SH-SY5Y (cell line): ENCODE measurements at regions not wholly inside any gene's neighbourhood (a gene's known extent, or its start where the extent isn't known, plus 50 kb on each side); places are given as distances from the start of the nearest gene placed in this dataset.

Experiments
- GATA2 ChIP-seq: IDR thresholded peaks from 2 replicates; pipeline ENCODE4 v1.6.1; 2011; ENCODE audit warnings: mild to moderate bottlenecking, low read depth, low read length
- GATA3 ChIP-seq: IDR thresholded peaks from 2 replicates; pipeline ENCODE4 v1.6.1; 2011; ENCODE audit warnings: low read depth, mild to moderate bottlenecking, low read length, moderate library complexity

DNA sequence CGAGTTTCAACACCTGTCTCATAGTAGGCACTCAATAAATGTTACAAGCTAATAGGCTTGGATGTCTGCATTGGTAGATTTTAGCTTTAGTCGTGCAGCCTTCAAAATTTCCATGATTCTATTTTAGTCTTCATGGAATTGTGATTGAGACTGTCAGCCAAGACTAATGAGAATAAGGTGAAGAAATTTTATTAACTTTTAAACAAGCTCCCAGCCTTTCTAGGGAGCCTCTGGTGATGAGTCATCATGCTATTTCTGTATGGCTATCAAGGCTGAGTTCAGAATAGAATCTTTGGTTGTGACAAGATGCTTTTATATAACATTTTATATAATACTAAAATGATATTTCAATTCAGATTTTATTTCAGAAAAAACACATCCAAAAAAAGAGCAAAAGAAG lies 685.8 kb downstream of the GABRG1 start:
- no peak for TF ChIP-seq GATA2

DNA sequence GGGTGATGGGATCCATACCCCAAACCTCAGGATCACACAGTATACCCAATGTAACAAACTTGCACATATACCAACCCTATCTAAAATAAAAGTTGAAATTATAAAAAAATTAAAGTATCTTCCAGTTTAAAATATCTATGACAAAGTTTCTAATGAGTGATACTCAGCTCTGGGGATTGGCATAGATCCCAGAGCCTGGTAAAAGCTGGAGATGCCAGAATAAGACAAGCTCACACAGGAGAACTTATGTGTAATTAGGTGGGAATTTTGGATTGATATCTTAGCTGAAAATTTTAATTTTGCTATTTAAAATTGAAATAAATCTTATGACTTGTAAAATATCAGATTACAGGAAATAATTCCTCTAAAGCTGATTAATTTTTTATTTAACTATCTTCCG lies 686.5 kb downstream of the GABRG1 start:
- TF ChIP-seq GATA2 (no peak), GATA3 (no peak)

DNA sequence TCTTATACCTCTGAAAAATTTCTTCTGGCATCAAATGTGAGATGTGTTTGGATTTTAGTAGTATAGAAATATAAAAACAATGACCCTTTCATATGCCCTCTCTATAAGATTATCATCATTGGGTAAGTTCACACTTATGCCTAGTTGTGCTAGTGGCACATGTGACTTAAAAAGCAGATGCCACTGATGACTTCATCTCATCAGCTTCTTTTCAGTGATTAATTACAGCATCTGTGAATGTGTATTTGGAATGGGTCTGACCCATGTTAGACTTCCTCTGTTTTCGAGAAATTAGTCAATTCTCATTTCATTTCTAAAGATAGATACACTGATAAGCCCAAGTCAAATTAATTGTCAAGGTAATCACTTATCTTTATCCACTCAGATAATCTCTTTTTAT lies 698.7 kb downstream of the GABRG1 start:
- no peak for TF ChIP-seq GATA3
- TF ChIP-seq GATA2 = no peak

DNA sequence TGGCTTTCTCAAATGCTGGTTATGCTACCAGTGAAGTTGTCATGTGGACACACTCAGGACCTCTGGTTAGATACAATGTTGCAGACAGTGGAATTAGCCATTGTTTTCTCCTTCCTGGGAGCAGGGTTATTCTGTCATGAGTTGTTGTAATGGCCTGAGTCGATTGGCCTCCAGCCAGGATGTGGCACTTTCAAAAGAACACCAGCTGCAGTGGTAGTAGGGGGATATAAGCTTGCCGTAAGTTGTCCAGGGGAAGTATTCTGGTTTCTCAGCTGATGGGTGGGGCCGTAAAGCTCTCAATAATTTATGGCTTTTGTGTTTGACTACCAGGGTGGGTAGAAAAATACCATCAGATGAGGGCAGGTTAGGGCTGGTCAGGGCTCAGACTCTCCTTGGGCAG lies 697.5 kb upstream of the GNPDA2 start:
- TF ChIP-seq GATA2 (no peak), GATA3 (no peak)

DNA sequence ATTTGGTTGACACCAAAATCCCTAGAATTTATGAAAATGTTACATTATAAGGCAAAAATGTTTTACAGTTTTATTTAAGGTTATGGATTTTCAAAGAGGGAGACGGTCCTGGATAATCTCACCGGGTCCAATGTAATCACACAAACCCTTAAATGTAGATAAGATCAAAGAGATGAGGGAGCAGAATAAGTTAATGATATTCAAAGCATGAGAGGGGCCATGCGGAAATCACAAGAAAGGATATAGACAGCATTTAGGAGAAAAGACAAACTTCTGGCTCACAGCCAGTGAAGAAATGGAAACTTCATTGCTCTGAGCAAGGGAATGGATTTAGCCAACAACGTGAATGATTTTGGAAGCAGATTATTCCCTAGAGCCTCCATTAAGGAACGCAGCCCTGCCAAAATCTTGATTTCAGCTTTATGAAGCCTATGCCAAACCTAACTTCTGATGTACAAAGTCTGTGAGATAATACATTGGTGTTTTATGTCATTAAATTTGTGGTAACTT lies 684.4 kb upstream of the GNPDA2 start:
- TF ChIP-seq GATA3 (no peak), GATA2 (no peak)

DNA sequence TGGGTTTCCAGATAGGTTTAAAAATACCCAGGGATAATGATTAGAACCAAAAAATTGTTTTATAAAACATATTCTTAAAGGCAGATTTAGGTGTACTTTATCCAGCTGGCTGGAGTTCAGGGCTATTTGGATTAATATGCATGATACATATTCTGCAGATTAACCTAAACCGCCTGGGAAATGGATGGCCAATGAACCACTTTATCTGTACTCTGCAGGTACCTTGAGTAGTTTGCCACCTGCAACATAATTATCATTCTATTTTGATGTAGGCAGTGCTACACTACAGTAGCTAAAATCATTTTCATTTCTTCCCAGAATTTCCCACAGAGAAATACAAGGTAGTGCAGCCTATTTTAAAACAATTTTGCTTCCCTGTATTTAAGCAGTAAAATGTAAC lies 683.2 kb upstream of the GNPDA2 start:
- TF ChIP-seq GATA3 (no peak), GATA2 (no peak)

DNA sequence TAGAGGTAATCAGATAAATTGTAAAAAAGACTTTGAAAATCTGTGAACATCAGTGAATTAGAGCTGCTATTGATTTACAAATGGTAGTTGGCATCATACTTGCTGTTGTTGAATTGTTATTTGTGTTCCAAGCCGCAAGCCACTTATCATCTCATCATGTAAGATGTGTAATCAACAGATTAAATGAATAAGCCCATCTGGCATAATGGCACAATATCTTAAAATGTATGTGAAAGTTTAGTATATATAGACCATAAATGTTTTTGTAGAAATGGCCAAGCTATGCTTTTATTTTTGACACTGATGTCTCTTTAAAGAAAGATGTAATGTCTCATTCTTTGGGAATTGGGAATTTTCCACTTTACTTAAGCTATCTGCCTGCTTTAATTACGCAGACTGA lies 682.6 kb upstream of the GNPDA2 start:
- TF ChIP-seq GATA2 (no peak), GATA3 (no peak)

DNA sequence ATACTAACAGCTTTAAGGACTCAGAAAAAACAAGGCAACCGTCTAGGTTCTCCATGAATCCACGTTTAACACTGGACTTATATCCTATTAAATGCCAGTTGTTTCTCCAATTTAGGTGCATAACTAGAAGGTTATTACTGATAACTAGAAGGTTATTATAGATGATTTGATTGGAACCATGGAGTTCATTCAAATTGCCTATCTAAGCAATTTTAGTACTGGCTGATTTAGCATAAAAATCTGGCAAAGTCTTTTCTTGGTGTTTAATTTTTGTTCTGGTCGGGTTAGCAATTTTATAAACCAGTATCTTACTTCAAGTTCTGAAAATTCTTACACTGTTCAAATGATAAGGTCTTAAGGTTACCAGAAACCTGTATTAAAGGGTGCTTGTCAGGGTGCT lies 672.8 kb upstream of the GNPDA2 start:
- TF ChIP-seq GATA2 (no peak), GATA3 (no peak)

DNA sequence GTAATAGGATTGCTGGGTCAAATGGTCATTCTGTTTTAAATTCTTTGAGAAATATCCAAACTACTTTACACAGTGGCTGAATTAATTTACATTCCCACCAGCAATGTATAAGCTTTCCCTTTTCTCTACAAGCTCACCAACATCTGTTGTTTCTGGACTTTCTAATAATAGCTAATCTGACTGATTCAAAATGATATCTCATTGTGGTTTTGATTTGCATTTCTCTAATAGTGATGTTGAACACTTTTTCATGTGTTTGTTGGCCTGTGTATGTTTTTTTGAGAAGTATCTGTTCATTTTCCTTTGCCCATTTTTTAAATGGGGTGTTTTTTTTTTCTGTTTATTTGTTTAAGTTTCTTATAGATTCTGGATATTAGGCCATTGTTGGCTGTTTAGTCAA lies 659.0 kb upstream of the GNPDA2 start:
- no peak for TF ChIP-seq GATA3
- TF ChIP-seq GATA2 = no peak

DNA sequence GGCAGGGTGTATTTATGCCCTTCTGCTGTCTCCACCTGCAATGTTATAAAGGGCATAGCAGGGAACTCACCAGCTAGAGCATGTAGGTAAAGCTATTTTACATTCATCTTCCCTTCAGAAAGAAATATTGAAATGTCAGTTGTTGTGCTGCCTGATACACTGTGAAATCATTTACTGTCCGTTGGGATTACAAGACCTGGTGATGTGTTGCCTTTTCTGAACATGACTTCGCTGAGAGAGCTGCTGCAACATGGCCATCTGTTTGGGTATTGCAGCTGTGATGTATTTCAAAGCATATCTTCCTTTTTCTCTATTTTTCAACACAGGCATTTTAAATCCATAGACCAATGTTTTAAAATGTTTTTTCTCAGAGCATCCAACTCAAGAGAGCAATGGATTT lies 644.1 kb upstream of the GNPDA2 start:
- TF ChIP-seq GATA2 (no peak), GATA3 (no peak)

DNA sequence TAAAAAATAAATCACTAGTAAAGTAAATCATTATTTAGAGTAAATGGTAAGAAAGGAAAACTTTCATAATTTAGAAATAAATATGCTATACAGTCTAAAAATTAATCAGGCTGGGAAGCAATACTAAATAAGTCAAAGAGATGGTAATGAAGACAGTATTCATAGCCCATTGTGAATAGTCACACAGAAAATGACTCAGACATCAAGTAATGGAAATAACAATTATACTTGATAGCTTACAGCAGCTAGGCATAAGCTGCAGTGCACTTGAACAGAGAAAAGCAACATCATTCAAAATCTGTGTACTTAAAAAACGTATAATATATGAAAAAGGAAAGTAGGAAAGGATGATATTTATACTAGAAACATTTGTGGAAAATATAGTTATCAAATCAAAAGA lies 642.5 kb upstream of the GNPDA2 start:
- TF ChIP-seq GATA2 (no peak), GATA3 (no peak)

DNA sequence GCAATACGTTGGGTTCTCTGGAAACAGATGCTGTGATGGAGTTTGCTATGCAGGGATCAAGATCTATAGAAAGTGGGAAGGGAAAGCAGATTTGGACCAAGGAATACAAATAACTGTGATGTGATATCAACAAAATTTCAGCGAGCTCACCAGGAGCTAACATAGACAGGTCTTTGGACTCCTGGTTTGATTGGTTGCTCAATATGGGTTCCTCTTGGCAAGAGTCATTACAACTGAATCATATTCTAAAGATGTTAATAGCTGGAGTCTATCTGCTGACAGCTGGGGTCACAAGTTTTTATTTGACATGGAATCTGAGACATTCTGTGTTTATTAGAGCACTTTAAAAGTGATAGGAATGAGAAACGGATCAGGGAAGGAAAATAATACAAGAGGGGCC lies 637.6 kb upstream of the GNPDA2 start:
- TF ChIP-seq GATA3 = no peak
- TF ChIP-seq GATA2 = no peak

DNA sequence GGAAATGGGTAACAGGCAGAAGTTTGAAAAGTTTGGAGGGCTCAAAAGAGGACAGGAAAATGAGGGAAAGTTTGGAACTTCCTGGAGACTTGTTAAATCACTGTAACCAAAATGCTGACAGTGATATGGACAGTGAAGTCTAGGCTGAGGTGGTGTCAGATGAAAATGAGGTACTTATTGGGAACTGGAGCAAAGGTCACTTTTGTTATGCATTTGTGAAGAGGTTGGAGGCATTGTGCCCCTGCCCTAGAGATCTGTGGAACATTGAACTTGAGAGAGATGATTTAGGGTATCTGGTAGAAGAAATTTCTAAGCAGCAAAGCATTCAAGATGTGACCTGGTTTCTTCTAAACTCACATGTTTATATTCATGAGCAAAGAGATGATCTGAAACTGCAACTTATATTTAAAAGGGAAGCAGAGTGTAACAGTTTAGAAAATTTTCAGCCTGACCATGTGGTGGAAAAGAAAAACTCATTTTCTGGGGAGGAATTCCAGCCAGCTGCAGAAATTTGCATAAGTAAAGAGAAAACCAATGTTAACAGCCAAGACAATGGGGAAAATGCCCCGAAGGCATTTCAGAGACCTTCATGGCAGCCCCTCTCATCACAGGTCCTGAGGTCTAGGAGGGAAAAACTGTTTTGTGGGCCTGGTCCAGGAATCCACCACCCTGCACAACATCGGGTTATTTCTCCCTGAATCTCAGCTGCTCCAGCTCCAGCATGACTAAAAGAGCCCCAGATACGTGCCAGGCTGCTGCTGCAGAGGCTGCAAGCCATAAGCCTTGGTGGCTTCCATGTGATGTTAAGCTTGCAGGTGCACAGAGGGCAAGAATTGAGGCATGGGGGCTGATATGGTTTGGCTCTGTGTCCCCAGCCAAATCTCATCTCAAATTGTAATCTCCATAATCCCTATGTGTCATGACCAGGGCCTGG lies 632.5 kb upstream of the GNPDA2 start:
- no peak for TF ChIP-seq GATA3
- no peak for TF ChIP-seq GATA2

DNA sequence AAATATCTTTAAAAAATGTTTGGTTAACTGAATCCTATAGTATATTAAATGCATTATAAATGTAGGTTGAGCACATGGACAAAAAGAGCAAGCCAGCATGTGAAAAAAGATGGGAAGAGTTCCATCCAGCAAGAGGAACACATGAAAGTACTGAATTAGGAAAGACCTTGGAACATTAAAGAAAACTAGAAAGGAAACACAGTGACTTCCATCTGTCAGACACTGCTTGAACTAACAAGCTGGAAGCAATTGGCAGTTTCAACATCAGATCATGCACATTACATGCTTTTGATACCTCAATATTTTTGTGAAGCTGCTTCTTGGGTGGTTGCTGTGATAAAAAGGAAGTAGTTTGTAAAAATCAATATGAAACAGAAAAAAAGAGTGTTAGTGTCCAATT lies 626.8 kb upstream of the GNPDA2 start:
- TF ChIP-seq GATA2 = no peak
- TF ChIP-seq GATA3 = no peak

DNA sequence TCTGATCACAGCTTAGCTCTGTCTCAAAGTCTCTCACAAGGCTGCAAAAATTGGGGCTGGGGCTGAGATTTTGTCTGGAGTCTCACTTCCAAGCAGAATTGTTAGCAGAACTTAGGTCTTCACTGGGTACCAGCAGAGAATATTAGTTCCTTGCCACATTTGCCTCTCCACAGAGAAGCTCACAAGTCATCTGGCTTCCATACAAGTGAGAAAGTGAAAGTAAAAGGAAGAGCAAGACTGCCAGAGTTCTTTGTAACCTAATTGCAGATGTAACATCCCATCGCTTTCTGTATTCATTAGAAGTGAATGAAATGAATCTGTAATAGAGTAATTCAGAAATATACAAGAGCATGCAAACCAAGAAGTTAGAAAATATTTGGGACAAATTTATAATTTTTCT lies 624.1 kb upstream of the GNPDA2 start:
- TF ChIP-seq GATA3 = no peak
- TF ChIP-seq GATA2 = no peak

DNA sequence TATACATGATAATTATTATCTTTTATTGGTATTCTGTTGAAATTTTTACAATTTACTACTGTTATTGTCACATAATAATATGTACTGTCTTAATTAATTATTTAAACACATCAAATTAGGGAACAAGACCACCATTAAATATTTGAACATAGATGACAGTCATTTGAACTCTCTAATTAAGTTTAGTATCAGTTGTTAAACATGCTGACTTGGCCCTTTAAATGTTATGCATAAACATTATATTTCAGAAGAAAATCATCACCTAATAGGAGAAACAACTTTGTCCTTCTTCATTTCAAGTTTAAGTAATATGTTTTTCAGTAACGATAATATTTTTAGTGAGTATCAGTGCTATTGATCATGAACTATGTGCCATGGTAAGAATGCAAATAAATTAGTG lies 623.5 kb upstream of the GNPDA2 start:
- no peak for TF ChIP-seq GATA2
- TF ChIP-seq GATA3 = no peak

DNA sequence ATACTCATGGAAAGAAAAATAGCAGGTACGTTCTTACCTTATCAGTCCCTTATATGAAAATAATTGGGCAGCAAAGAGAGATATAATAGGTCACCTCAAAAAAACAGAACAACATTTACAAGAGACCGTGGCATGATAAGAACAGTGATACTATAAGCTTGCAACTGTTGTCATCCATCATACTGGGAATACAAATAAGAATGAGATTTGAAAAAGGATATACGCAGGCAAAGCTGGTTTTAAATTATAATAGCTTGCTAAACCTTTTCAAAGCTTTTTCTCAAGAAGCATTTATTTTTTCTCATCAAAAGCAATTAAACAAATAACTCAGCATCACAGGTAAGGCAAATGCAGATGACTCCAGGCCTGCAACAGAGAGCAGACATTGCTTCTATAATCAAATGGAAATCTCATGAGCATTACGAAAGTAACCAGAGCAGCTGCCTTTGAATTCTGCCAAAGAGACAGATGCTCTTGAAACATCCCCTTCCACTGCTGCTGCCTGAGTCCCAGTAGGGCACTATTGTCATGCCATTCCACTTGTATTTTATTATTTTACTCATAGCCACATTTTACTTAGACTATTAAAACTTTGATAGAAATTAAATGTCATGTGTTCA lies 620.6 kb upstream of the GNPDA2 start:
- TF ChIP-seq GATA3 = no peak
- TF ChIP-seq GATA2 = no peak

DNA sequence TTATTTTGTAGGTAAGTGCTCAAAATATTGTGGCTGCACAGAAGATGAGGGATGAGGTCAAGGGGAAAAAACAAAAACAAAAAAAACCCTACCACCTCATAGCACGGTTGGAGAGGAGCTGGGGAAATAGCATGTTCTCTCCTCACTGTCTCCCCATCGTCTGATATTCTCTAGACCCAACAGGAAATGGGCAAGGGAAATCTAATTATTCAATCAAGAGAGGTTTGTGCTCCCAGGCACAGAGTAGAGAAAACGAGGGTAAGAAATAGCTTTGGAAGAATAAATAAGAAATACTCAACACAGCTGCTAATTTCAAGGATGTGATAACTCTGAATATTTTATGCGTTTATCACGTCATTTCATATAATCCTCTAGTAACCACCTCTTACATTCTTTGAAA lies 619.2 kb upstream of the GNPDA2 start:
- no peak for TF ChIP-seq GATA3
- no peak for TF ChIP-seq GATA2
